ENCODE measurements at regions not wholly inside any gene's neighbourhood (a gene's known extent, or its start where the extent isn't known, plus 50 kb on each side); places are given as distances from the start of the nearest gene placed in this dataset.

GRCh38 chr2:149816756-149817551, 229.4 kb upstream of the MMADHC start:
- no peaks in the 10 kb centered on the region for H3K79me2 ChIP-seq (ENCODE audit: insufficient read depth, low read length)
- peak overlapping the region; percentile 7 for H3K4me2 ChIP-seq (ENCODE audit: insufficient read depth, low read length)
- H4K20me1 ChIP-seq (ENCODE audit: insufficient read depth, low read length): no peaks in the 10 kb centered on the region
- no peak overlapping the region for H2AFZ ChIP-seq (ENCODE audit: low read length)
- no peaks in the 10 kb centered on the region for H3K9me3 ChIP-seq (ENCODE audit: low read depth, low read length)
- DNase-seq (ENCODE audit: insufficient read length, low spot score, missing footprints): no peak
- no peak overlapping the region for H3K4me3 ChIP-seq (ENCODE audit: insufficient read depth, low read length)
- no peaks in the 10 kb centered on the region for H3K4me1 ChIP-seq (ENCODE audit: insufficient read depth, low read length)
- no peaks in the 10 kb centered on the region for H3K36me3 ChIP-seq (ENCODE audit: insufficient read depth, low read length)
- no peak for TF ChIP-seq CTCF (IDR thresholded peaks at IDR 0.05; ENCODE audit: extremely low read depth, low read depth, low read length)
- no peak overlapping the region for H3K27ac ChIP-seq (ENCODE audit: low read depth, low read length)
- H3K27me3 ChIP-seq (ENCODE audit: insufficient read depth, low read length): no peaks in the 10 kb centered on the region

GRCh38 chr2:149815941-149816340, 228.4 kb upstream of the MMADHC start:
- H3K4me1 ChIP-seq (ENCODE audit: insufficient read depth, low read length): no peaks in the 10 kb centered on the region
- no peak for DNase-seq (ENCODE audit: insufficient read length, low spot score, missing footprints)

GRCh38 chr2:149814901-149815300, 227.3 kb upstream of the MMADHC start:
- Histone ChIP-seq H4K20me1 (ENCODE audit: insufficient read depth, low read length) (no peaks in the 10 kb centered on the region), H3K9me3 (ENCODE audit: low read depth, low read length) (no peaks in the 10 kb centered on the region), H3K36me3 (ENCODE audit: insufficient read depth, low read length) (no peaks in the 10 kb centered on the region), H3K4me3 (ENCODE audit: insufficient read depth, low read length) (no peak overlapping the region), H3K79me2 (ENCODE audit: insufficient read depth, low read length) (no peaks in the 10 kb centered on the region), H3K4me1 (ENCODE audit: insufficient read depth, low read length) (no peaks in the 10 kb centered on the region), H2AFZ (ENCODE audit: low read length) (no peak overlapping the region), H3K27me3 (ENCODE audit: insufficient read depth, low read length) (no peaks in the 10 kb centered on the region), H3K4me2 (ENCODE audit: insufficient read depth, low read length) (no peak overlapping the region), H3K27ac (ENCODE audit: low read depth, low read length) (no peak overlapping the region)
- TF ChIP-seq CTCF (IDR thresholded peaks at IDR 0.05; ENCODE audit: extremely low read depth, low read depth, low read length): no peak
- DNase-seq (ENCODE audit: insufficient read length, low spot score, missing footprints): no peak

More at GRCh38 chr2:149815941-149816340, 228.4 kb upstream of the MMADHC start:
- no peak overlapping the region for H2AFZ ChIP-seq (ENCODE audit: low read length)
- H3K9me3 ChIP-seq (ENCODE audit: low read depth, low read length): no peaks in the 10 kb centered on the region
- no peak overlapping the region for H3K4me2 ChIP-seq (ENCODE audit: insufficient read depth, low read length)
- no peak overlapping the region for H3K4me3 ChIP-seq (ENCODE audit: insufficient read depth, low read length)
- H4K20me1 ChIP-seq (ENCODE audit: insufficient read depth, low read length): no peaks in the 10 kb centered on the region
- H3K79me2 ChIP-seq (ENCODE audit: insufficient read depth, low read length): no peaks in the 10 kb centered on the region
- TF ChIP-seq CTCF (IDR thresholded peaks at IDR 0.05; ENCODE audit: extremely low read depth, low read depth, low read length): no peak
- no peaks in the 10 kb centered on the region for H3K36me3 ChIP-seq (ENCODE audit: insufficient read depth, low read length)
- no peaks in the 10 kb centered on the region for H3K27me3 ChIP-seq (ENCODE audit: insufficient read depth, low read length)
- no peak overlapping the region for H3K27ac ChIP-seq (ENCODE audit: low read depth, low read length)

GRCh38 chr2:149814049-149814448, 226.5 kb upstream of the MMADHC start:
- Histone ChIP-seq H3K9me3 (ENCODE audit: low read depth, low read length) (no peaks in the 10 kb centered on the region), H3K4me3 (ENCODE audit: insufficient read depth, low read length) (no peak overlapping the region), H2AFZ (ENCODE audit: low read length) (no peak overlapping the region), H3K4me2 (ENCODE audit: insufficient read depth, low read length) (no peak overlapping the region), H3K27me3 (ENCODE audit: insufficient read depth, low read length) (no peaks in the 10 kb centered on the region), H3K79me2 (ENCODE audit: insufficient read depth, low read length) (no peaks in the 10 kb centered on the region), H3K36me3 (ENCODE audit: insufficient read depth, low read length) (no peaks in the 10 kb centered on the region), H4K20me1 (ENCODE audit: insufficient read depth, low read length) (no peaks in the 10 kb centered on the region), H3K4me1 (ENCODE audit: insufficient read depth, low read length) (no peaks in the 10 kb centered on the region), H3K27ac (ENCODE audit: low read depth, low read length) (no peak overlapping the region)
- no peak for TF ChIP-seq CTCF (IDR thresholded peaks at IDR 0.05; ENCODE audit: extremely low read depth, low read depth, low read length)
- DNase-seq (ENCODE audit: insufficient read length, low spot score, missing footprints): no peak

Data from osteoblast (primary cell).